AG08395 (cell line): ENCODE measurements at regions not wholly inside any gene's neighbourhood (a gene's known extent, or its start where the extent isn't known, plus 50 kb on each side); places are given as distances from the start of the nearest gene placed in this dataset.

Experiments
- DNase-seq: peaks from one replicate; pipeline ENCODE4 v3.0.0; 2012; ENCODE audit warnings: mixed read lengths, low spot score

- DNase-seq, result no peak
Measured at GRCh38 chr20:21575981-21576740, 62.3 kb upstream of the NKX2-2 start.

GRCh38 chr20:21575167-21575566, 61.3 kb upstream of the NKX2-2 start:
- DNase-seq, result no peak

GRCh38 chr20:21574443-21574842, 60.6 kb upstream of the NKX2-2 start:
- no peak for DNase-seq

- no peak for DNase-seq
Measured at GRCh38 chr20:21573259-21573658, 59.4 kb upstream of the NKX2-2 start.

GRCh38 chr20:21571841-21572690, 58.2 kb upstream of the NKX2-2 start:
- peak; percentile 14 for DNase-seq

- DNase-seq, result no peak
Measured at GRCh38 chr20:21570285-21570992, 56.6 kb upstream of the NKX2-2 start.

GRCh38 chr20:21569586-21569985, 55.7 kb upstream of the NKX2-2 start:
- no peak for DNase-seq

GRCh38 chr20:21564127-21564773, 50.4 kb upstream of the NKX2-2 start:
- DNase-seq, result no peak
